GM12878 (cell line): ENCODE measurements at regions not wholly inside any gene's neighbourhood (a gene's known extent, or its start where the extent isn't known, plus 50 kb on each side); places are given as distances from the start of the nearest gene placed in this dataset.

Source experiments
- ATAC-seq: fragments of 200-7000 bp; cut with Tn5 transposase; 3 replicates; pipeline ENCODE4 v1.9.1; 2020; ENCODE audit warnings: mild to moderate bottlenecking, moderate library complexity
- BruUV-seq: library from RNA; stranded (reverse); fragments of 400-500 nt; replicated peaks from 2 replicates; lab custom pipeline; 2021; lab: Mats Ljungman, UMichigan
- CTCF ChIA-PET: fragments of 300-600 bp; sonication (Branson Sonifier 250); formaldehyde crosslinking; extraction: SDS; loops from one replicate; lab custom pipeline; 2021; ENCODE audit warnings: inconsistent platforms; lab: Yijun Ruan, JAX
- POLR2A ChIA-PET: fragments of 350-600 bp; formaldehyde crosslinking; extraction: SDS; loops from one replicate; lab custom pipeline; 2021; ENCODE audit warnings: inconsistent platforms; lab: Charles Lee
- RAD21 ChIA-PET: fragments of 300-600 bp; sonication (Branson Sonifier 250); formaldehyde crosslinking; loops from one replicate; lab custom pipeline; 2023; ENCODE audit warnings: antibody characterized with exemption; ENCODE audit not compliant: unreplicated experiment; lab: Charles Lee
- SMC1A ChIA-PET: fragments of 300-600 bp; sonication (Branson Sonifier 250); formaldehyde crosslinking; loops from one replicate; lab custom pipeline; 2023; ENCODE audit not compliant: unreplicated experiment, uncharacterized antibody; lab: Charles Lee
- DNase-seq: peaks from one replicate; pipeline ENCODE4 v3.0.0-alpha.2; 2011; ENCODE audit warnings: low read depth, low spot score
- FAIRE-seq: peaks from 3 replicates; lab custom pipeline; 2011; peaks lifted over from hg19 to GRCh38; lab: Jason Lieb, UNC
- H2AFZ ChIP-seq: 2 replicates; pipeline ENCODE4 v1.6.0; 2011; ENCODE audit warnings: low read depth, low read length, control low read depth; ENCODE audit not compliant: control insufficient read depth
- H3K27ac ChIP-seq: 2 replicates; pipeline ENCODE4 v1.5.1; 2011; ENCODE audit warnings: control low read depth; ENCODE audit not compliant: control insufficient read depth, insufficient read depth
- H3K27me3 ChIP-seq, 2 experiments: replicated peaks in 1 of 2; 2 replicates each; pipeline versions ENCODE4 v1.6.0 to v1.6.1; 2011; ENCODE audit warnings: low read length in 1 of 2; ENCODE audit not compliant: control insufficient read depth in 2 of 2, insufficient read depth in 2 of 2
- H3K36me3 ChIP-seq, 2 experiments: 2 replicates each; pipeline ENCODE4 v1.5.1; 2011; ENCODE audit warnings: low read length in 1 of 2; ENCODE audit not compliant: control insufficient read depth in 2 of 2, insufficient read depth in 2 of 2
- H3K4me1 ChIP-seq: 2 replicates; pipeline ENCODE4 v1.6.1; 2011; ENCODE audit warnings: mild to moderate bottlenecking, low read length, moderate library complexity, mixed read lengths; ENCODE audit not compliant: control insufficient read depth, insufficient read depth
- H3K4me2 ChIP-seq: 2 replicates; pipeline ENCODE4 v1.6.0; 2011; ENCODE audit warnings: control low read depth; ENCODE audit not compliant: control insufficient read depth, insufficient read depth
- H3K4me3 ChIP-seq: fragments of 200-600 bp; sonication (generic); 2 replicates; pipeline ENCODE4 v1.5.1; 2016
- H3K79me2 ChIP-seq: 2 replicates; pipeline ENCODE4 v1.6.0; 2011; ENCODE audit warnings: low read length; ENCODE audit not compliant: control insufficient read depth, insufficient read depth
- H3K9ac ChIP-seq: 2 replicates; pipeline ENCODE4 v1.8.0; 2011; ENCODE audit warnings: low read length, control low read depth, mixed read lengths; ENCODE audit not compliant: control insufficient read depth, insufficient read depth
- H3K9me3 ChIP-seq: replicated peaks from 3 replicates; pipeline ENCODE4 v1.5.1; 2011; ENCODE audit warnings: mild to moderate bottlenecking, low read length; ENCODE audit not compliant: control insufficient read depth, insufficient read depth
- H4K20me1 ChIP-seq: 2 replicates; pipeline ENCODE4 v1.6.0; 2011; ENCODE audit not compliant: control insufficient read depth, insufficient read depth
- BRCA1 ChIP-seq: IDR thresholded peaks from 2 replicates; pipeline ENCODE4 v1.6.1; 2011; ENCODE audit warnings: low read depth, low read length, improper control_type of control experiment
- FOXK2 ChIP-seq: fragments of 450-650 bp; IDR thresholded peaks from 2 replicates; pipeline ENCODE4 v1.6.1; 2017; ENCODE audit warnings: mild to moderate bottlenecking, moderate library complexity
- GABPA ChIP-seq: IDR thresholded peaks from 2 replicates; pipeline ENCODE4 v1.6.1; 2014; ENCODE audit warnings: antibody characterized with exemption, low read depth, mild to moderate bottlenecking, inconsistent platforms
- HCFC1 ChIP-seq: fragments of 150-350 bp; IDR thresholded peaks from 2 replicates; pipeline ENCODE4 v1.6.1; 2014; ENCODE audit warnings: low read length
- IRF4 ChIP-seq: IDR thresholded peaks from 2 replicates; pipeline ENCODE4 v1.6.1; 2011; ENCODE audit warnings: low read depth, low read length
- NBN ChIP-seq: fragments of 450-650 bp; IDR thresholded peaks from 2 replicates; pipeline ENCODE4 v1.6.1; 2016
- NFIC ChIP-seq: IDR thresholded peaks from 2 replicates; pipeline ENCODE4 v1.6.1; 2012; ENCODE audit warnings: low read depth, mild to moderate bottlenecking, inconsistent platforms, low read length, moderate library complexity
- POLR2A ChIP-seq: IDR thresholded peaks from 2 replicates; pipeline ENCODE4 v1.6.1; 2011; ENCODE audit warnings: low read depth, mild to moderate bottlenecking, low read length
- SPI1 ChIP-seq: IDR thresholded peaks from 2 replicates; pipeline ENCODE4 v1.6.1; 2011; ENCODE audit warnings: low read depth, mild to moderate bottlenecking, low read length, moderate library complexity, borderline replicate concordance; ENCODE audit not compliant: insufficient read depth
- ZBED1 ChIP-seq: IDR thresholded peaks from 2 replicates; pipeline ENCODE4 v1.6.1; 2016; ENCODE audit warnings: borderline replicate concordance
- WGBS: methylation state at CpG from one replicate; pipeline ENCODE4 v1.1.6; 2016; ENCODE audit warnings: low lambda C conversion rate; ENCODE audit not compliant: insufficient replicate concordance, insufficient coverage; ENCODE audit errors: missing lambda C conversion rate; 5-methylcytosine and 5-hydroxymethylcytosine counted together
- in situ Hi-C: fragments of 300-500 bp; cut with MboI; formaldehyde crosslinking; loops from 9 replicates; pipeline ENCODE4 v1.14.3; 2018; ENCODE audit warnings: mixed read lengths
- intact Hi-C: fragments of 100-400 bp; cut with micrococcal nuclease; formaldehyde crosslinking; loops from one replicate; pipeline ENCODE4 v1.14.2; 2022; ENCODE audit not compliant: unreplicated experiment
- TF ChIP-seq, protein P1 (sequence below): fragments of 150-350 bp; IDR thresholded peaks from 2 replicates; pipeline ENCODE4 v1.6.1; 2014; ENCODE audit warnings: mild to moderate bottlenecking, low read depth, low read length
- TF ChIP-seq, protein P2 (sequence below): fragments of 450-650 bp; IDR thresholded peaks from 2 replicates; pipeline ENCODE4 v1.6.1; 2016; ENCODE audit warnings: mild to moderate bottlenecking
- TF ChIP-seq, protein P3 (sequence below): IDR thresholded peaks from 2 replicates; pipeline ENCODE4 v1.6.1; 2011; ENCODE audit warnings: borderline replicate concordance, low read depth, mild to moderate bottlenecking, moderate library complexity, low read length; ENCODE audit not compliant: insufficient read depth, poor library complexity, severe bottlenecking
- TF ChIP-seq, protein P4 (sequence below): fragments of 450-650 bp; formaldehyde crosslinking; IDR thresholded peaks from 2 replicates; pipeline ENCODE4 v1.5.0; 2022; ENCODE audit warnings: mild to moderate bottlenecking, missing genetic modification characterization
- TF ChIP-seq, protein P5 (sequence below): fragments of 450-650 bp; IDR thresholded peaks from 2 replicates; pipeline ENCODE4 v1.6.1; 2016; ENCODE audit warnings: mild to moderate bottlenecking

DNA sequence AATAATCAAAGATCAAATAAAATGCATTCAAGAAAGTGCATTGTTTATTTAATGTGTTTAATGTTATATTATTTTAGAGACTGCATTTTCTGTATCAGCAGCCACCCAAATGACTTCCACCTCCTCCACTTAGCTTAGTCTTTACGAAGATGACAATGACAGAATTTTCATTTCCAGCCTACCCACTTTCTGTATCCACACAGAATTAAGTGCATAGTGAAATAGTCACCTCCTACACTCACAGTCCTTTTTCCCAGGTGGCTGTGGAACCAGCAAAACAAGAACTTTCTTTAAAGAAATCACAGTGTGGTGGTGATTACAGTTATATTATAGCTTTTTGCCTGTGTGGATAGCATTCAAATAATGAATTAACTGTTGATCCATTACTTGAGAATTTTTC is 66.2 kb upstream of the KCNK1 start:
- BruUV-seq: no TSS peak
- intact Hi-C loops (no loop called here), in situ Hi-C loops (no loop called here)
- no peaks in the 10 kb centered on the region for H3K36me3 ChIP-seq
- no peak overlapping the region for H3K4me3 ChIP-seq
- H3K4me2 ChIP-seq: no peak overlapping the region
- no peak for FAIRE-seq
- CTCF ChIA-PET: interaction anchor here (1.1 to 1.4 kb wide), 3 partner anchors 21 to 27 kb away, joined by 3 read pairs; no protein-coding TSS in a partner anchor
- H2AFZ ChIP-seq: no peak overlapping the region
- no peaks in the 10 kb centered on the region for H3K79me2 ChIP-seq
- H3K9me3 ChIP-seq: no peaks in the 10 kb centered on the region; the same call in 2 of the 3 replicates
- RAD21 ChIA-PET: interaction anchor here (1.1 to 3.6 kb wide), 3 partner anchors 48 to 106 kb away, joined by 3 to 14 read pairs (median 5); no protein-coding TSS in a partner anchor
- H4K20me1 ChIP-seq: no peaks in the 10 kb centered on the region
- H3K4me1 ChIP-seq: peaks cover 10% of the 10 kb centered on the region
- 93% methylated on average over 1 of the region's 1 CpG for WGBS
- no peak overlapping the region for H3K9ac ChIP-seq
- no peaks in the 10 kb centered on the region for H3K27me3 ChIP-seq
- no peak overlapping the region for H3K27ac ChIP-seq
- POLR2A ChIA-PET: no interaction called here
- TF ChIP-seq, protein P1, sequence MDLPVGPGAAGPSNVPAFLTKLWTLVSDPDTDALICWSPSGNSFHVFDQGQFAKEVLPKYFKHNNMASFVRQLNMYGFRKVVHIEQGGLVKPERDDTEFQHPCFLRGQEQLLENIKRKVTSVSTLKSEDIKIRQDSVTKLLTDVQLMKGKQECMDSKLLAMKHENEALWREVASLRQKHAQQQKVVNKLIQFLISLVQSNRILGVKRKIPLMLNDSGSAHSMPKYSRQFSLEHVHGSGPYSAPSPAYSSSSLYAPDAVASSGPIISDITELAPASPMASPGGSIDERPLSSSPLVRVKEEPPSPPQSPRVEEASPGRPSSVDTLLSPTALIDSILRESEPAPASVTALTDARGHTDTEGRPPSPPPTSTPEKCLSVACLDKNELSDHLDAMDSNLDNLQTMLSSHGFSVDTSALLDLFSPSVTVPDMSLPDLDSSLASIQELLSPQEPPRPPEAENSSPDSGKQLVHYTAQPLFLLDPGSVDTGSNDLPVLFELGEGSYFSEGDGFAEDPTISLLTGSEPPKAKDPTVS: no peak
- TF ChIP-seq, protein P2, sequence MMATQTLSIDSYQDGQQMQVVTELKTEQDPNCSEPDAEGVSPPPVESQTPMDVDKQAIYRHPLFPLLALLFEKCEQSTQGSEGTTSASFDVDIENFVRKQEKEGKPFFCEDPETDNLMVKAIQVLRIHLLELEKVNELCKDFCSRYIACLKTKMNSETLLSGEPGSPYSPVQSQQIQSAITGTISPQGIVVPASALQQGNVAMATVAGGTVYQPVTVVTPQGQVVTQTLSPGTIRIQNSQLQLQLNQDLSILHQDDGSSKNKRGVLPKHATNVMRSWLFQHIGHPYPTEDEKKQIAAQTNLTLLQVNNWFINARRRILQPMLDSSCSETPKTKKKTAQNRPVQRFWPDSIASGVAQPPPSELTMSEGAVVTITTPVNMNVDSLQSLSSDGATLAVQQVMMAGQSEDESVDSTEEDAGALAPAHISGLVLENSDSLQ: no peak
- TF ChIP-seq NFIC: no peak
- TF ChIP-seq ZBED1: no peak
- TF ChIP-seq HCFC1: no peak
- TF ChIP-seq BRCA1: no peak
- TF ChIP-seq NBN: no peak
- TF ChIP-seq FOXK2: no peak
- TF ChIP-seq GABPA: no peak
- TF ChIP-seq POLR2A: no peak
- TF ChIP-seq IRF4: no peak
- TF ChIP-seq SPI1: no peak
- TF ChIP-seq, protein P3, sequence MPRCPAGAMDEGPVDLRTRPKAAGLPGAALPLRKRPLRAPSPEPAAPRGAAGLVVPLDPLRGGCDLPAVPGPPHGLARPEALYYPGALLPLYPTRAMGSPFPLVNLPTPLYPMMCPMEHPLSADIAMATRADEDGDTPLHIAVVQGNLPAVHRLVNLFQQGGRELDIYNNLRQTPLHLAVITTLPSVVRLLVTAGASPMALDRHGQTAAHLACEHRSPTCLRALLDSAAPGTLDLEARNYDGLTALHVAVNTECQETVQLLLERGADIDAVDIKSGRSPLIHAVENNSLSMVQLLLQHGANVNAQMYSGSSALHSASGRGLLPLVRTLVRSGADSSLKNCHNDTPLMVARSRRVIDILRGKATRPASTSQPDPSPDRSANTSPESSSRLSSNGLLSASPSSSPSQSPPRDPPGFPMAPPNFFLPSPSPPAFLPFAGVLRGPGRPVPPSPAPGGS: no peak
- TF ChIP-seq, protein P4, sequence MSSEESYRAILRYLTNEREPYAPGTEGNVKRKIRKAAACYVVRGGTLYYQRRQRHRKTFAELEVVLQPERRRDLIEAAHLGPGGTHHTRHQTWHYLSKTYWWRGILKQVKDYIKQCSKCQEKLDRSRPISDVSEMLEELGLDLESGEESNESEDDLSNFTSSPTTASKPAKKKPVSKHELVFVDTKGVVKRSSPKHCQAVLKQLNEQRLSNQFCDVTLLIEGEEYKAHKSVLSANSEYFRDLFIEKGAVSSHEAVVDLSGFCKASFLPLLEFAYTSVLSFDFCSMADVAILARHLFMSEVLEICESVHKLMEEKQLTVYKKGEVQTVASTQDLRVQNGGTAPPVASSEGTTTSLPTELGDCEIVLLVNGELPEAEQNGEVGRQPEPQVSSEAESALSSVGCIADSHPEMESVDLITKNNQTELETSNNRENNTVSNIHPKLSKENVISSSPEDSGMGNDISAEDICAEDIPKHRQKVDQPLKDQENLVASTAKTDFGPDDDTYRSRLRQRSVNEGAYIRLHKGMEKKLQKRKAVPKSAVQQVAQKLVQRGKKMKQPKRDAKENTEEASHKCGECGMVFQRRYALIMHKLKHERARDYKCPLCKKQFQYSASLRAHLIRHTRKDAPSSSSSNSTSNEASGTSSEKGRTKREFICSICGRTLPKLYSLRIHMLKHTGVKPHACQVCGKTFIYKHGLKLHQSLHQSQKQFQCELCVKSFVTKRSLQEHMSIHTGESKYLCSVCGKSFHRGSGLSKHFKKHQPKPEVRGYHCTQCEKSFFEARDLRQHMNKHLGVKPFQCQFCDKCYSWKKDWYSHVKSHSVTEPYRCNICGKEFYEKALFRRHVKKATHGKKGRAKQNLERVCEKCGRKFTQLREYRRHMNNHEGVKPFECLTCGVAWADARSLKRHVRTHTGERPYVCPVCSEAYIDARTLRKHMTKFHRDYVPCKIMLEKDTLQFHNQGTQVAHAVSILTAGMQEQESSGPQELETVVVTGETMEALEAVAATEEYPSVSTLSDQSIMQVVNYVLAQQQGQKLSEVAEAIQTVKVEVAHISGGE (CRISPR knock-in tag): no peak
- TF ChIP-seq, protein P5, sequence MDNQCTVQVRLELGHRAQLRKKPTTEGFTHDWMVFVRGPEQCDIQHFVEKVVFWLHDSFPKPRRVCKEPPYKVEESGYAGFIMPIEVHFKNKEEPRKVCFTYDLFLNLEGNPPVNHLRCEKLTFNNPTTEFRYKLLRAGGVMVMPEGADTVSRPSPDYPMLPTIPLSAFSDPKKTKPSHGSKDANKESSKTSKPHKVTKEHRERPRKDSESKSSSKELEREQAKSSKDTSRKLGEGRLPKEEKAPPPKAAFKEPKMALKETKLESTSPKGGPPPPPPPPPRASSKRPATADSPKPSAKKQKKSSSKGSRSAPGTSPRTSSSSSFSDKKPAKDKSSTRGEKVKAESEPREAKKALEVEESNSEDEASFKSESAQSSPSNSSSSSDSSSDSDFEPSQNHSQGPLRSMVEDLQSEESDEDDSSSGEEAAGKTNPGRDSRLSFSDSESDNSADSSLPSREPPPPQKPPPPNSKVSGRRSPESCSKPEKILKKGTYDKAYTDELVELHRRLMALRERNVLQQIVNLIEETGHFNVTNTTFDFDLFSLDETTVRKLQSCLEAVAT: no peak
- TF ChIP-seq, all 136 proteins: peak for 0
- SMC1A ChIA-PET: interaction anchor here (0.5 to 3.7 kb wide), 5 partner anchors 29 to 755 kb away, joined by 3 to 20 read pairs (median 3); no protein-coding TSS in a partner anchor
- no peak for DNase-seq
- ATAC-seq: no peak
